Right lobe of liver (tissue), 6 donors: ENCODE measurements at regions not wholly inside any gene's neighbourhood (a gene's known extent, or its start where the extent isn't known, plus 50 kb on each side); places are given as distances from the start of the nearest gene placed in this dataset.

Source experiments
- ATAC-seq, 4 donors: fragments of 200-7000 bp; cut with Tn5 transposase; one replicate each; pipeline ENCODE4 v1.9.1; 2020; ENCODE audit warnings: mild to moderate bottlenecking in 4 of 4, moderate library complexity in 4 of 4
- DNase-seq, 3 donors: peaks; one replicate each; pipeline ENCODE4 v3.0.0-alpha.2; 2020
- H3K27ac ChIP-seq, 3 donors: fragments of 200-600 bp; one replicate each; pipeline ENCODE4 v1.8.0; 2022
- H3K27me3 ChIP-seq, 2 donors: fragments of 200-600 bp; one replicate each; pipeline ENCODE4 v1.8.0; 2022
- H3K36me3 ChIP-seq, 4 donors: fragments of 200-600 bp; sonication (generic) in 1 of 4; one replicate each; pipeline versions ENCODE4 v1.5.1 to v1.8.0; 2017 to 2022; ENCODE audit warnings: control low read depth in 1 of 4
- H3K4me1 ChIP-seq, 4 donors: fragments of 200-600 bp; sonication (generic) in 1 of 4; one replicate each; pipeline versions ENCODE4 v1.5.1 to v1.8.0; 2017 to 2022; ENCODE audit warnings: control low read depth in 1 of 4
- H3K4me3 ChIP-seq, 3 donors: fragments of 200-600 bp; one replicate each; pipeline ENCODE4 v1.8.0; 2022
- H3K9me3 ChIP-seq, 4 donors: fragments of 200-600 bp; sonication (generic) in 1 of 4; one replicate each; pipeline versions ENCODE4 v1.5.1 to v1.8.0; 2017 to 2022; ENCODE audit warnings: control low read depth in 1 of 4
- POLR2A ChIP-seq: fragments of 450-650 bp; IDR thresholded peaks from one replicate; pipeline ENCODE4 v1.6.1; 2017; ENCODE audit warnings: antibody characterized with exemption, mild to moderate bottlenecking
- WGBS: methylation state at CpG from one replicate; pipeline ENCODE4 v1.1.6; 2018; ENCODE audit warnings: low coverage, low lambda C conversion rate; ENCODE audit not compliant: insufficient coverage; ENCODE audit errors: missing lambda C conversion rate; 5-methylcytosine and 5-hydroxymethylcytosine counted together
- intact Hi-C, 2 donors: fragments of 100-400 bp; cut with DNase I; formaldehyde crosslinking; loops; one replicate each; pipeline versions ENCODE4 v1.11.2 to v1.14.1; 2022
- TF ChIP-seq, protein P1 (sequence below), 4 donors: fragments of 200-600 bp in 3 of 4; fragments of 450-650 bp in 1 of 4; IDR thresholded peaks; one replicate each; pipeline versions ENCODE4 v1.5.1 to v1.8.0; 2016 to 2022; ENCODE audit warnings: antibody characterized with exemption in 4 of 4, mild to moderate bottlenecking in 2 of 4
- donor health status: DM: no; HTN: yes; CAD: no.
- donor health status: DM: no; HTN: no; CAD: no.
- donor health status: DM: no; HTN: no; CAD: no.
- donor health status: DM: no; HTN: yes; CAD: no.
- donor health status: DM: no; HTN: yes; CAD: no.

DNA sequence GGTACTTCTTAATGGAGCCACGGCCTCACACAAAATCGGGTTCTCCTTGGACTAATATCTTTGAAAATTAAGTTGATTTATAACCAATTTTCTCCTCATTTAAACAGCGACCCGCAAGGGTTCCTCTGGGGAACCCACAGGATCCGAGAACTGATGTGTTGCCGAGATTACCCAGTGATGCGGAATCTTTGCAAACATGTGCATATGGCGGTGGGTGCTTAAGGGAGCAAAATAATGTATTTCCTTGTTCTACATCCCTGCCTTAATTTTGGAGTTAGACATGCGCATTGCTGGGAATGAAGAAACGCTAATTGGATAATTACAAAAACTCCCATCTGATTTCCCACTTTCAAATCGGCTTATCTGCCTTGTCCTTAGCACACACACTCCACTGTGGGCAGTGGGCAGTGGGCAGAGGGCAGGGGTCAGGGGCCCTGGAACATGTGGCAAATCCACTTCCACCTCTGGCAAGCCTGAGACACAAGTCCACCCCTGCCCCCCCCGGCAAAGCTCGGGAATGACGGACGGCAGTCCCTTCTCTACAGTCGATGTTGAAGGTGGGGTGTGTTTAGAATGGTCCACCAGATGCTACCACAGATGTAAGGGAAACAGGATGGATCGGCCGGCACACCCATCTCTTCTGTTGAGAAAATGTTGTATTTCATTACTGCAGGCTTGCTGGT, 137.4 kb upstream of the CDH4 start:
- Histone ChIP-seq H3K4me1 (no peaks in the 10 kb centered on the region), H3K4me3 (no peak overlapping the region), H3K27me3 (no peaks in the 10 kb centered on the region), H3K36me3 (no peaks in the 10 kb centered on the region), H3K9me3 (no peaks in the 10 kb centered on the region), H3K27ac (no peak overlapping the region)
- no peak for ATAC-seq
- TF ChIP-seq POLR2A, result no peak
- TF ChIP-seq, protein P1, sequence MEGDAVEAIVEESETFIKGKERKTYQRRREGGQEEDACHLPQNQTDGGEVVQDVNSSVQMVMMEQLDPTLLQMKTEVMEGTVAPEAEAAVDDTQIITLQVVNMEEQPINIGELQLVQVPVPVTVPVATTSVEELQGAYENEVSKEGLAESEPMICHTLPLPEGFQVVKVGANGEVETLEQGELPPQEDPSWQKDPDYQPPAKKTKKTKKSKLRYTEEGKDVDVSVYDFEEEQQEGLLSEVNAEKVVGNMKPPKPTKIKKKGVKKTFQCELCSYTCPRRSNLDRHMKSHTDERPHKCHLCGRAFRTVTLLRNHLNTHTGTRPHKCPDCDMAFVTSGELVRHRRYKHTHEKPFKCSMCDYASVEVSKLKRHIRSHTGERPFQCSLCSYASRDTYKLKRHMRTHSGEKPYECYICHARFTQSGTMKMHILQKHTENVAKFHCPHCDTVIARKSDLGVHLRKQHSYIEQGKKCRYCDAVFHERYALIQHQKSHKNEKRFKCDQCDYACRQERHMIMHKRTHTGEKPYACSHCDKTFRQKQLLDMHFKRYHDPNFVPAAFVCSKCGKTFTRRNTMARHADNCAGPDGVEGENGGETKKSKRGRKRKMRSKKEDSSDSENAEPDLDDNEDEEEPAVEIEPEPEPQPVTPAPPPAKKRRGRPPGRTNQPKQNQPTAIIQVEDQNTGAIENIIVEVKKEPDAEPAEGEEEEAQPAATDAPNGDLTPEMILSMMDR (IDR thresholded peaks at IDR 0.05), result no peak
- 68% methylated on average over 15 of the region's 18 CpGs for WGBS
- intact Hi-C loops, result no loop called here
- no peak for DNase-seq

DNA sequence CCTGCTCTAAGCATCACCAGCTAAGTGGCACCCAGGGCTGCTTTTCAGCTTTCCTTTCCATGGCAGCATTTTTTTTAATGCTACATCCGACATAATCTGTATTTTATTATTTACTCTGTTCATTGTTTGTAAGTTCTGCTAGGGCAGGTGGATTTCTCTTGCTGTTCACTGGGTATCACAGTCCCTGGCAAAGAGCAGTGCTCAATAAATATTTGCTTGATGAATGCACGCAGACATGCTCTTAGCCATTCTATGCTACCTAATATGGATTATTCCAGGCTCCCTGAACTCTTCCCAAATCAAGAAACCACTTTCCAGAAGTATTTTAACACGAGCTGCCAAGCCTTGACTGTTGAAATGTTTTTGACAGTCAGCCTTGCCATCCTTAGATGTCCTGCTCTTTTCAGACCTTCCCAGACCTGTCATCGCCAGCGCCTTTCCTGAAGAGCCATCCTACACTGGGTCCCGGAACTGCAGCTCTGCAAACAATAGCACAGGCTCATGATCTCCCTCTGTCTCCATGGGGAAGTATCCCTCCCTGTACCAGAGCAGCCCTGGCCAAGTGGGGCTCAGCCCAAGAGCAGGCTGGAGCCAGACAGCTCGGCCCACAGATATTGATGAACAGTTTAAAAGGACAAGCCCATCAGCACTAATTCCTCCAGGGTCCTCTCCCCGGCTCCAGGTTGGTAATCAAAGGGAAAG, 136.5 kb upstream of the CDH4 start:
- H3K4me1 ChIP-seq, result no peaks in the 10 kb centered on the region
- no peaks in the 10 kb centered on the region for H3K36me3 ChIP-seq
- no peak for DNase-seq
- intact Hi-C loops, result no loop called here
- H3K9me3 ChIP-seq, result no peaks in the 10 kb centered on the region
- no peaks in the 10 kb centered on the region for H3K27me3 ChIP-seq
- no peak overlapping the region for H3K27ac ChIP-seq
- TF ChIP-seq POLR2A, result no peak
- TF ChIP-seq, protein P1 (IDR thresholded peaks at IDR 0.05), result no peak
- ATAC-seq, result no peak
- H3K4me3 ChIP-seq, result no peak overlapping the region
- 34% methylated on average over 7 of the region's 8 CpGs for WGBS

DNA sequence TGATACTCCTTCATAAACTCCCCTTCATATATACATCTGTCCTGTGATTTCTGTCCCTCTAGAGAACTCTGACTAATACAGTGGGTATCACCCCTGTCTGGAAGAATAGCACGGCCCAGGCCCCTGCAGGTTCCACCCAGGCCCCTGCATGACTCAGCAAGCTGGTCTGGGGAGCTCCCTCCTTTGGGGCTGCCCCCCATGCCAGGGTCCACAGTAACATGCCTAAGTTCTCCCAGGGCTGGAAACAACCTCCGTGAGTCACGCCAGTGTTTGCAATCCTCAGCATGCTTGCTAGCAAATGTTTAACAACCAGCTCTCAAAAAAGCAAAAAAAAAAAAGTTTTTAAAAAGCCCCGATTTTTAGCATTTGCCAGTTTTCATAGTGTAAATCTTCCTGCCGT, 134.3 kb upstream of the CDH4 start:
- H3K27ac ChIP-seq, result no peak overlapping the region
- no peak for DNase-seq
- WGBS, result 27% methylated on average over 4 of the region's 5 CpGs

DNA sequence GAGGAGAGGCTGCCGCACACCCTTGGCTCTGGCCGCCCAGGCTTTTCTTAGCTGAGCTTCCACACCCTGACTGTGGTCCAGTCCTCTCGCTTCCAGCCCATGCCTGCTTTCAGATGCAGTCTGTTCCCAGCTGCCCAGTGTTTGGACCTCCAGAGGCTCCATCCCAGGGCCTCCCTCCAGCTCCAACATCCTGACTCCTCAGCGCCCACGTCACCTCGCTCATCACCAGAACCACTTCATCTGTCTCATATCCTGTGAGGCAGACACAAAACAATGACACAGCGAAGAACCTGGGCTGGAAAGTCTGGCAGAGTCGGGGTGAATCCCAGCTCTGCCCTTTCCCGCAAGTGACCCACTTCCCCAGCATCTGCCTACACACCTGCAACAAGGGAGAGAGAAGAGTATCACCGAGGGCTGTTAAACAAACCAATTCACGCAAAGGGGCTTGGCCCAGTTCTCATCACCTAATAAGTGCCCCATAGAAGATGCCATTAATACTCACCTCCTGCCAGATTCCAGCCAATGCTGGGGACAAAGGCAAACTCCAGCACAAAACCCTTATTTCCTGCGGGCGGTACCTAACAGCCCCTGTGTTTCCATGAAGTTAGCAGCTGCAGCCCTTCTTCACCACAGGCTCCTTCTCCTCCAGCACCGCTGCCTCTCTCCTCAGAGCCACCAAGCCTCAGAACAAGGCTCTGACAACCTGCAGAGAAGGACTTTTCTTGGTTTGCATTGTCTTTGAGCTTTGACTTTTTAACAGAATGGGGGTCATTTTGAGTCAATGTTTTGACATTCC, 133.4 kb upstream of the CDH4 start:
- 53% methylated on average over 12 of the region's 14 CpGs for WGBS
- ATAC-seq (no peak), DNase-seq (no peak)
- TF ChIP-seq, protein P1 (IDR thresholded peaks at IDR 0.05), result no peak
- TF ChIP-seq POLR2A, result no peak
- no peaks in the 10 kb centered on the region for H3K9me3 ChIP-seq
- no peak overlapping the region for H3K4me3 ChIP-seq
- H3K27me3 ChIP-seq, result no peaks in the 10 kb centered on the region
- no peaks in the 10 kb centered on the region for H3K4me1 ChIP-seq
- intact Hi-C loops, result no loop called here
- H3K27ac ChIP-seq, result no peak overlapping the region
- H3K36me3 ChIP-seq, result no peaks in the 10 kb centered on the region

More for the DNA sequence above, 134.3 kb upstream of the CDH4 start:
- Histone ChIP-seq H3K9me3 (no peaks in the 10 kb centered on the region), H3K4me3 (no peak overlapping the region), H3K4me1 (no peaks in the 10 kb centered on the region), H3K27me3 (no peaks in the 10 kb centered on the region), H3K36me3 (no peaks in the 10 kb centered on the region)
- no peak for ATAC-seq
- intact Hi-C loops, result no loop called here
- no peak for TF ChIP-seq POLR2A
- TF ChIP-seq, protein P1 (IDR thresholded peaks at IDR 0.05), result no peak
